Epidermal melanocyte (primary cell): ENCODE measurements at regions not wholly inside any gene's neighbourhood (a gene's known extent, or its start where the extent isn't known, plus 50 kb on each side); places are given as distances from the start of the nearest gene placed in this dataset.
"Not testable (repeated sequence)": the region's sequence is repeated elsewhere in the genome, so short reads cannot be mapped to it uniquely, and the experiment has no call there.

Source experiments
- DNase-seq: peaks from one replicate; pipeline ENCODE4 v3.0.0; 2011; ENCODE audit warnings: low spot score; ENCODE audit not compliant: insufficient read length

- DNase-seq = no peak
Measured at GRCh38 chr11:79541466-79541865, 100.6 kb upstream of the TENM4 start.

- no peak for DNase-seq
Measured at GRCh38 chr11:79538775-79539174, 97.9 kb upstream of the TENM4 start.

DNA sequence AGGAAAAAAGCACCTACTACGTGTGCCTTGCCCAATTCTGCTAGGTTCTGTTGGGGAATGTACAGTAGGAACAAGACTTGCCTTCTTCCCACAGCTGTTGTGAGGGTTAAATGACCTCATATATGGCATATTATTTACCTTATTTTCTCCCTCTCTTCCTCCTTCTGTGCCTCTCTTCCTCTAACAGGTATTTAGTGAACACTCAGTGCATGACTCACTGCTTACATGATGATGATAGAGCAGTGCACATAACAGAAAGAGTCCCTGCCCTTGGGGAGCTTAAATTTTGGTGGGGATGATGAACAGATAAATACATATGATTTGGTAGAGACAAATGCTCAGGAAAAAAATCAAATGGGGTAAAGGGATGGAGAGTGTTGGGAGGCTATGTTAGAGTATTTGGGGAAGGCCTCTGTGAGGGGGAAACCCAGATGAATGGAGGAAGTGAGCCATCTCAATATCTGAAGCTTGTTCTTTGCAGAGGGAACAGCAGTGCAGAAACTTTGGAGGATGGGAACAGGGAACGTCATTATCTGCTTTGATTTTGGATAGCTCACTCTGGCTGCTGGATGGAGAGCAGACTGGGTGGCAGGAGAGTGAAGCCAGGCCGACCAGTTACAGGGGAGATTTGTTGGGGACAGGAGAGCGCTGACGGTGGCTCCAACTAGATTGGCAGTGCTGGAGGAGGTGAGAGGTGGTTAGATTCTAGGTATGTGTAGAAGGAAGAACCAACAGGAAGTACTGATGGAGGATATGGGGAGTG lies 95.5 kb upstream of the TENM4 start:
- DNase-seq = no peak

DNA sequence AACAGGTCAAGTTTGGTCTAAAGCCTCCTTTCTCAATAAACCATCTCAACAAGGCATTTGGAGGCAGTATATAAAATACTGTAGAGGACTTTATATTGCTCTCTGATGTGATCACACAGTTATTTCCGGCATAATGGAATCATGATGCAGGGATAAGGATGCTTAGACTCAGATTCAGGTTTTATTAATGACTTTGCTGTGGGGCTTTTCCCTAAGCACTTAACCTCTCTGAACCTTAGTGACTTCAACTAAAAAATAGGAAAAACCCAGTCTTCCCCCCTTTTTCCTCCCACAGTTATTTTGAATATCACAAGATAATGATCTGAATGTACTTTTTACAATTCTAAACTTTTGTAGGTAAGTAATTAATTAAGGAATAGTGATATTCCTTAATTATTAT lies 94.8 kb upstream of the TENM4 start:
- no peak for DNase-seq

GRCh38 chr11:79525257-79525656 lies 84.4 kb upstream of the TENM4 start:
- DNase-seq = no peak

GRCh38 chr11:79522626-79523025 lies 81.8 kb upstream of the TENM4 start:
- no peak for DNase-seq

- DNase-seq = no peak
Measured at GRCh38 chr11:79520086-79520485, 79.3 kb upstream of the TENM4 start.

GRCh38 chr11:79515781-79516180 lies 75.0 kb upstream of the TENM4 start:
- no peak for DNase-seq

- no peak for DNase-seq
Measured at GRCh38 chr11:79514695-79515094, 73.9 kb upstream of the TENM4 start.

- no peak for DNase-seq
Measured at GRCh38 chr11:79514290-79514689, 73.5 kb upstream of the TENM4 start.

DNA sequence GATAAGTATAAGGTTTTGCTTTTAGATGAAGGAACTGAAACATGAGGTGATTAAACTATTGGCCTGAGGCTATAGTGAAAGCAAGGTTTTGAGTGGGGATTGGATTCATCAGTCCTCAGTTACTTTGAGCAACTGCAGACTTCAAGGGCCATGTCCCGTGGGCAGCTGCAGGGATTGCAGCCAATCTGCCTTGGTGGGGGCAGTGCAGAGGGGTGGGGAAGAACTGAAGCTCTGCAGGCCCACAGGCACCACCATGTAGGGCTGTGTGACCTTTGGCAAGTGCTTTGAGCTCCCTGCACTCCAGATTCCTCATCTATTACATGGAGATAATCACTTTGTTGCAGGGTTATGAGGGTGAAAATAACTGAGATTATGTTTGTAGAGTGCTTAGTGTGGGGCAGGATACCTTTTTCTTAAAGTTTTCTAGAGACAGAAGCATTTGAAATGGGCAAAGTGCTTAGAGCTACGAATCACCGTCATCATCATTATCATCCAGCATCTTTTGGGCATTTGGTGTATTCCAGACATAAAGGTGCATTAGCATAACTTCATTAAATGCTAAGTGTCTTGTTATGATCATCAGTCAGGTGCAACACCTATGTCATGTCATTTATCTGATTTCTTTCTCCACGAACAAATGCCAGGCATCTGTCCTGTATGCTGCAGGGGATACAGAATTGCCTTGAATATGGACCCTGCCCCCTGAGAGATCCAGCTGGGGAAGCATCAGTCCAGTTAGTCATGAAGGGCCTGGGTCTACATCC lies 72.1 kb upstream of the TENM4 start:
- no peak for DNase-seq

DNA sequence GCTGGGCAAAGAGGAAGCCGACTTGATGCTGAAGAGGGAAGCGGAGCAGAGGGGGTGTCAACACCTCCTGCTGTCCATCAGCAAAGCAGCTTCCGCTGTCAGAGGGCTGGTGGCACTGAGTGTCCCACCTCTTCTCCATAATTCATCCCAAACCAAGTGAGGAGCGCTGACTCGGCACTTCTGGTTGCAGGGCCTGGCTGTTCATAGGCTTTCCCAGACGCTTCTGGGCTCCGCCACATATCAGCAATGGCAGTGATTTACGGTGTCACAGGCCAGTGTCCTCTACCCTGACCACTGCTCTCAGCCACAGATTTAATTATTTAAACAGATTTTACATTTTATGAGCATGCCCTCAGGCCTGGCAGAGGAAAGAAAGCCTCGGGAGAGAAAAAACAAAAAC lies 70.1 kb upstream of the TENM4 start:
- DNase-seq = no peak

DNA sequence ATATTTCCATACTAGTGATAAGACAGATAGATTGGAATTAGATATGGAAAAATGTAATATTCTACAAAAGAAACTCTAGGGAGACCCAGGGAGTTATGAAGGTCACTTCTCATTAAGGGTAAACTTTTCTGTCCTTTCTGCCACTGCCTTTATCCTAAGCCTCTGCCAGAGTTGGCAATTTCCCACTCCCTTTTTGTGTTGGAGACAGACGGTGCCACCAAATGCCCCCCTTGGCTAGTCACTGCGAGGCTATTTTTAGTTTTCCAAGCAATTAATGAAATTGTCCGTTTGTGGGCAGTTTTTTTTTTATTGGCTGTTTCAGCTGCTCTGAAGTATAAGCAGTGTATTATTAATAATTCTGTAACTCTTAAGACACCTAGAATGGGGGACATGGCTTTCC lies 67.6 kb upstream of the TENM4 start:
- no peak for DNase-seq

DNA sequence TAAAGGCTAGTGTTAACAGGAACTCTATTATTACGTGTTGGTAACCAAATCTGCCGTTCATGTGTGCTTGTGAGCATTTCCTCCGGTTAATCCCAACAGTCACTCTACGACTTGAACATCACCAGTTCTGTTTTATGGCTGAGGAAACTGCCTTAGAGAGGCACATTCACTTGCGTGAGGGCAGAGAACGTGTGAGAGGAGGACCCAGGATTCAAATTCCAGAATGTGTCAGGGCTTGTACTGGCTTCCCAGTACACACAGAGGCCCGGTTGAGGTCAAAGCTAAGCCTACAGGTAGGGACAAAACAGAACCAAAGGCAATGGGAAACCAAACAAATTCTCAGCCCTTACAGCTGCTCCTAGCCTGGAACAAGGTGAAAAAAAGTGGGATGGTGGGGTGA lies 66.9 kb upstream of the TENM4 start:
- DNase-seq = no peak

DNA sequence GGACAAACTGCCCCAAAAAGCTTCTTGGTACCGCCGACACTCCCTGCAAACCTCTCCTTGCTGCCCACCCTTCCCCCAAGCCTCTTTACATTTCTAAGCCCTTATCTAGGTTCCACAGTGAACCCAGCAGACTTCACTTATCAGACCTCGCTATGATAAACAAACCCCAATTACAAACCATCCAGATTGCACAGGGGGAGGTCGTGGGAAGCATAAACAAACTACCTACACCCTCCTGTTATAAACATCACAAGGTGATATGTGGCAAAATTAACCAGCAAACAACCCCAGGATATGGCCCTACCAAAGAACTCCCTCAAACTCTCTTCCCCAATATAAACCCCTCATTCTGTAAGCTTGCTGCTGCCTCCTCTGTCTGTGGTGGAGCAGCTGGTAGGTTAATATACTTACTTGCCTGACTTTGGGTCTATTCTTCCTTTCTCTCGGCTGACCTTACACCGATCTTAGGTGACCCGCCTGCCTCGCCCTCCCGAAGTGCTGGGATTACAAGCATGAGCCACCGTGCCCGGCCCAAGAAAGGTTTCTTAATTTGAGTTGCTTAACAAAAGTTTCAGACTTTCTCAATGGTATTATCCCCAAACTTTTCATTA lies 66.0 kb upstream of the TENM4 start:
- no peak for DNase-seq

DNA sequence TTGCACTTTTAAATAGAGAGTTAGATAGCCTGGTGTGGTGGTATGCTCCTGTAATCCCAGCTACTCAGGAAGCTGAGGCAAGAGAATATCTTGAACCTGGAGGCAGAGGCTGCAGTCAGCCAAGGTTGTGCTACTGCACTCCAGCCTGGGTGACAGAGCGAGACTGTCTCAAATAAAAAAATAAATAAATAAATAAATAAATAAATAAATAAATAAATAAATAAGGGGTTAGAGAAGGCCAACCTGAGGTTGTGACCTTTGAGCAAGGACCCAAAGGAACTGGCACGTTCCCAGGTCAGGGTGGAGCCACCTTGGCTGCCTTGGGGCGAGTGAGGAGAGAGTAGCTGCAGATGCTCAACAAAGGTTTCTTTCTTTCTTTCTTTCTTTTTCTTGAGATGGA lies 65.3 kb upstream of the TENM4 start:
- no peak for DNase-seq

GRCh38 chr11:79503028-79503427 lies 62.2 kb upstream of the TENM4 start:
- DNase-seq = no peak

DNA sequence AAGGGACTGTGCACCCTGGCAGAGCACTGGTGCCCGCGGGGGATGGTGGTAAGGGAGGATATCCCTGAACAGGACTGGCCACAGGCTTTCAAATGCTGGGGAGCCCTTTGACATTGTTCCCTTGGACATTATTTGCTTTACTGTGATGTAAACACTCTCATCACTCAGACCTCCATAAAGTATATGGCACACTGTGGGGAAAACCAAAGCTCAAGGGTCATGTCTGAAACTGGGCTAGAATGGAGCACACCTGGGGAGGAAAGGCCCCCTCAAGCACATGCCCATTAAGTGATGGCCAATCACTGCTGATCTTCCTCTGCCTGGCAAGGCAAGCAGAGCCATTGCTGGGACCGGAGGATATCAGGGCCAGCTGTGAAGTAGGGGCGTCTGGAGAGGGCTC lies 60.9 kb upstream of the TENM4 start:
- no peak for DNase-seq

DNA sequence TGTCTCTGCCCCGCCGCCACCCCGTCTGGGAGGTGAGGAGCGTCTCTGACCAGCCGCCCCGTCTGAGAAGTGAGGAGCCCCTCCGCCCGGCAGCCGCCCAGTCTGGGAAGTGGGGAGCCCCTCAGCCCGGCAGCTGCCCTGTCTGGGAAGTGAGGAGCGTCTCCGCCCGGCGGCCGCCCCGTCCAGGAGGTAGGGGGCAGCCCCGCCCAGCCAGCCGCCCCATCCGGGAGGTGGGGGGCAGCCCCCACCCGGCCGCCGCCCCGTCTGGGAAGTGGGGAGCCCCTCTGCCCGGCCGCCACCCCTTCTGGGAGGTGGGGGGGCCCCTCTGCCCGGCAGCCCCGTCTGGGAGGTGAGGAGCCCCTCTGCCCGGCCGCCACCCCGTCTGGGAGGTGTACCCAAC lies 59.1 kb upstream of the TENM4 start:
- not testable (repeated sequence) for DNase-seq

DNA sequence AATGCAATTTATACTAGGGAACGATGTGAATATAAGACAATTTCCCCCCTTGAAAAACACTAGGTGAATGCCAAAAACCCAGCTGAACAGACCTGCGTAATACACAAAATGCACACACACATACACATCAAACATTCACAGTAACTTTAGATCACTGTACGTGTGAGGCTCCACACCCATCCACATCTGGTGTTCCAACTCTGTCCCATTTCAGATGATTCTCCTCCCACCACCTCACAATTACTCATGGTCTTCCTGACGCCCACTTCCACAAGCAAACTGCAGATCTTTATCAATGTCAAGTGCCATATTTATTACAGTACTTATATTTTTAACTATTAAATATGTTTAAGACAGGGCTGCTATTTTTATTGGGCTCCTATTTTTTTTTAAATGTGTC lies 57.8 kb upstream of the TENM4 start:
- no peak for DNase-seq

- DNase-seq = peak; percentile 69
Measured at GRCh38 chr11:79493555-79494171, 52.8 kb upstream of the TENM4 start.

GRCh38 chr11:79492008-79492407 lies 51.2 kb upstream of the TENM4 start:
- DNase-seq = no peak
